AG10803 (cell line): ENCODE measurements at regions not wholly inside any gene's neighbourhood (a gene's known extent, or its start where the extent isn't known, plus 50 kb on each side); places are given as distances from the start of the nearest gene placed in this dataset.

Experiments
- DNase-seq: peaks from one replicate; pipeline ENCODE4 v3.0.0; 2010; ENCODE audit warnings: low read depth
- H3K4me3 ChIP-seq: 2 replicates; pipeline ENCODE4 v1.5.1; 2011; ENCODE audit warnings: mild to moderate bottlenecking, low read length, control low read depth
- TF ChIP-seq, protein P1 (sequence below): conservative IDR thresholded peaks from 2 replicates; pipeline ENCODE4 v1.5.1; 2011; ENCODE audit warnings: mild to moderate bottlenecking, low read length, control low read depth, inconsistent platforms

GRCh38 chr7:142308918-142309317 is 51.1 kb upstream of the PRSS58 start:
- no peak for DNase-seq
- TF ChIP-seq, protein P1, sequence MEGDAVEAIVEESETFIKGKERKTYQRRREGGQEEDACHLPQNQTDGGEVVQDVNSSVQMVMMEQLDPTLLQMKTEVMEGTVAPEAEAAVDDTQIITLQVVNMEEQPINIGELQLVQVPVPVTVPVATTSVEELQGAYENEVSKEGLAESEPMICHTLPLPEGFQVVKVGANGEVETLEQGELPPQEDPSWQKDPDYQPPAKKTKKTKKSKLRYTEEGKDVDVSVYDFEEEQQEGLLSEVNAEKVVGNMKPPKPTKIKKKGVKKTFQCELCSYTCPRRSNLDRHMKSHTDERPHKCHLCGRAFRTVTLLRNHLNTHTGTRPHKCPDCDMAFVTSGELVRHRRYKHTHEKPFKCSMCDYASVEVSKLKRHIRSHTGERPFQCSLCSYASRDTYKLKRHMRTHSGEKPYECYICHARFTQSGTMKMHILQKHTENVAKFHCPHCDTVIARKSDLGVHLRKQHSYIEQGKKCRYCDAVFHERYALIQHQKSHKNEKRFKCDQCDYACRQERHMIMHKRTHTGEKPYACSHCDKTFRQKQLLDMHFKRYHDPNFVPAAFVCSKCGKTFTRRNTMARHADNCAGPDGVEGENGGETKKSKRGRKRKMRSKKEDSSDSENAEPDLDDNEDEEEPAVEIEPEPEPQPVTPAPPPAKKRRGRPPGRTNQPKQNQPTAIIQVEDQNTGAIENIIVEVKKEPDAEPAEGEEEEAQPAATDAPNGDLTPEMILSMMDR = no peak
- no peak overlapping the region for H3K4me3 ChIP-seq

- TF ChIP-seq, protein P1 = no peak
- no peak overlapping the region for H3K4me3 ChIP-seq
- no peak for DNase-seq
Measured at GRCh38 chr7:142308326-142308725, 50.5 kb upstream of the PRSS58 start.
